Hepatocyte (in vitro differentiated cells): ENCODE measurements at regions not wholly inside any gene's neighbourhood (a gene's known extent, or its start where the extent isn't known, plus 50 kb on each side); places are given as distances from the start of the nearest gene placed in this dataset.

Experiments
- DNase-seq: peaks from one replicate; pipeline ENCODE4 v3.0.0-alpha.2; 2016; ENCODE audit warnings: low spot score
- H2AFZ ChIP-seq: fragments of 200-600 bp; sonication (generic); 2 replicates; pipeline ENCODE4 v1.6.0; 2016; ENCODE audit warnings: antibody characterized with exemption, mild to moderate bottlenecking
- H3K27ac ChIP-seq: fragments of 200-600 bp; sonication (generic); 2 replicates; pipeline ENCODE4 v1.5.1; 2016; ENCODE audit warnings: mild to moderate bottlenecking
- H3K27me3 ChIP-seq: fragments of 200-600 bp; sonication (generic); 2 replicates; pipeline ENCODE4 v1.6.1; 2016
- H3K36me3 ChIP-seq: fragments of 200-600 bp; sonication (generic); replicated peaks from 2 replicates; pipeline ENCODE4 v1.5.1; 2016; ENCODE audit warnings: low read depth; ENCODE audit not compliant: insufficient read depth
- H3K4me1 ChIP-seq: fragments of 200-600 bp; sonication (generic); 2 replicates; pipeline ENCODE4 v1.5.1; 2016; ENCODE audit warnings: mild to moderate bottlenecking, moderate library complexity; ENCODE audit not compliant: insufficient read depth
- H3K4me2 ChIP-seq: fragments of 200-600 bp; sonication (generic); 2 replicates; pipeline ENCODE4 v1.6.0; 2016
- H3K4me3 ChIP-seq: fragments of 200-600 bp; sonication (generic); 2 replicates; pipeline ENCODE4 v1.5.1; 2016; ENCODE audit warnings: mild to moderate bottlenecking
- H3K79me2 ChIP-seq: fragments of 200-600 bp; sonication (generic); 2 replicates; pipeline ENCODE4 v1.6.0; 2017; ENCODE audit warnings: mild to moderate bottlenecking
- H3K9me2 ChIP-seq: fragments of 200-600 bp; sonication (generic); replicated peaks from 2 replicates; pipeline ENCODE4 v1.6.0; 2017; ENCODE audit warnings: mild to moderate bottlenecking; ENCODE audit not compliant: insufficient read depth
- H3K9me3 ChIP-seq: fragments of 200-600 bp; sonication (generic); 2 replicates; pipeline ENCODE4 v1.5.1; 2016; ENCODE audit warnings: low read depth, mild to moderate bottlenecking
- H4K20me1 ChIP-seq: fragments of 200-600 bp; sonication (generic); 2 replicates; pipeline ENCODE4 v1.6.0; 2016; ENCODE audit warnings: mild to moderate bottlenecking; ENCODE audit not compliant: insufficient read depth, poor library complexity, severe bottlenecking
- CTCF ChIP-seq: fragments of 200-600 bp; sonication (generic); IDR thresholded peaks from 2 replicates; pipeline ENCODE4 v1.5.1; 2016; ENCODE audit warnings: antibody characterized with exemption, mild to moderate bottlenecking; ENCODE audit not compliant: poor library complexity
- EZH2 ChIP-seq: fragments of 200-600 bp; sonication (generic); IDR thresholded peaks from 2 replicates; pipeline ENCODE4 v1.6.1; 2016; ENCODE audit warnings: antibody characterized with exemption, mild to moderate bottlenecking, borderline replicate concordance
- EZH2phosphoT487 ChIP-seq: fragments of 200-600 bp; sonication (generic); IDR thresholded peaks from one replicate; pipeline ENCODE4 v1.6.1; 2018; ENCODE audit warnings: antibody characterized with exemption, mild to moderate bottlenecking, low read depth, moderate library complexity; ENCODE audit not compliant: unreplicated experiment, severe bottlenecking
- WGBS: methylation state at CpG from one replicate; pipeline ENCODE4 v1.1.6; 2016; ENCODE audit warnings: low lambda C conversion rate; ENCODE audit errors: missing lambda C conversion rate; 5-methylcytosine and 5-hydroxymethylcytosine counted together

- no peak overlapping the region for H3K27ac ChIP-seq
Measured at GRCh38 chr3:193021506-193022010, 103.9 kb upstream of the MB21D2 start.

GRCh38 chr3:193023218-193023617 lies 105.6 kb upstream of the MB21D2 start:
- no peak for TF ChIP-seq EZH2
- TF ChIP-seq EZH2phosphoT487: no peak
- no peak for TF ChIP-seq CTCF
- Histone ChIP-seq H3K79me2 (no peaks in the 10 kb centered on the region), H3K9me3 (no peaks in the 10 kb centered on the region), H4K20me1 (no peaks in the 10 kb centered on the region), H3K4me2 (no peak overlapping the region), H3K9me2 (no peaks in the 10 kb centered on the region), H3K36me3 (no peaks in the 10 kb centered on the region), H3K4me3 (no peak overlapping the region), H3K27ac (no peak overlapping the region), H3K27me3 (no peaks in the 10 kb centered on the region), H2AFZ (no peak overlapping the region), H3K4me1 (no peaks in the 10 kb centered on the region)
- WGBS: 100% methylated on average over 1 of the region's 1 CpG
- DNase-seq: no peak

More at GRCh38 chr3:193021506-193022010, 103.9 kb upstream of the MB21D2 start:
- Histone ChIP-seq H4K20me1 (no peaks in the 10 kb centered on the region), H2AFZ (no peak overlapping the region), H3K9me2 (no peaks in the 10 kb centered on the region), H3K27me3 (no peaks in the 10 kb centered on the region), H3K79me2 (no peaks in the 10 kb centered on the region), H3K4me3 (no peak overlapping the region), H3K4me2 (no peak overlapping the region), H3K4me1 (no peaks in the 10 kb centered on the region), H3K36me3 (no peaks in the 10 kb centered on the region), H3K9me3 (no peaks in the 10 kb centered on the region)
- 61% methylated on average over 7 of the region's 7 CpGs for WGBS
- DNase-seq: no peak
- TF ChIP-seq CTCF (no peak), EZH2 (no peak), EZH2phosphoT487 (no peak)

GRCh38 chr3:193028258-193028657 lies 110.6 kb upstream of the MB21D2 start:
- Histone ChIP-seq H3K4me2 (no peak overlapping the region), H3K27ac (no peak overlapping the region), H3K9me2 (no peaks in the 10 kb centered on the region), H3K79me2 (no peaks in the 10 kb centered on the region), H3K36me3 (no peaks in the 10 kb centered on the region), H4K20me1 (no peaks in the 10 kb centered on the region), H3K27me3 (no peaks in the 10 kb centered on the region), H3K4me1 (no peaks in the 10 kb centered on the region), H3K9me3 (no peaks in the 10 kb centered on the region), H2AFZ (no peak overlapping the region), H3K4me3 (no peak overlapping the region)
- 32% methylated on average over 4 of the region's 4 CpGs for WGBS
- TF ChIP-seq EZH2phosphoT487: no peak
- TF ChIP-seq CTCF: no peak
- TF ChIP-seq EZH2: no peak
- no peak for DNase-seq

GRCh38 chr3:193029800-193030199 lies 112.1 kb upstream of the MB21D2 start:
- no peaks in the 10 kb centered on the region for H3K27me3 ChIP-seq
- no peaks in the 10 kb centered on the region for H3K4me1 ChIP-seq
- no peak for DNase-seq
- H3K36me3 ChIP-seq: no peaks in the 10 kb centered on the region
- no peaks in the 10 kb centered on the region for H3K9me3 ChIP-seq
- WGBS: 61% methylated on average over 2 of the region's 2 CpGs
- H4K20me1 ChIP-seq: no peaks in the 10 kb centered on the region
- TF ChIP-seq EZH2phosphoT487 (no peak), EZH2 (no peak), CTCF (no peak)
- no peak overlapping the region for H3K4me3 ChIP-seq
- no peaks in the 10 kb centered on the region for H3K9me2 ChIP-seq
- H3K27ac ChIP-seq: no peak overlapping the region
- H3K79me2 ChIP-seq: no peaks in the 10 kb centered on the region
- H3K4me2 ChIP-seq: no peak overlapping the region
- H2AFZ ChIP-seq: no peak overlapping the region
